Activated CD4-positive, CD25-positive, alpha-beta regulatory T cell (primary cell): ENCODE measurements at regions not wholly inside any gene's neighbourhood (a gene's known extent, or its start where the extent isn't known, plus 50 kb on each side); places are given as distances from the start of the nearest gene placed in this dataset.

Experiments used
- DNase-seq, 4 experiments: peaks; one replicate each; lab custom pipeline; 2025; lab: John Stamatoyannopoulos, UW

DNA sequence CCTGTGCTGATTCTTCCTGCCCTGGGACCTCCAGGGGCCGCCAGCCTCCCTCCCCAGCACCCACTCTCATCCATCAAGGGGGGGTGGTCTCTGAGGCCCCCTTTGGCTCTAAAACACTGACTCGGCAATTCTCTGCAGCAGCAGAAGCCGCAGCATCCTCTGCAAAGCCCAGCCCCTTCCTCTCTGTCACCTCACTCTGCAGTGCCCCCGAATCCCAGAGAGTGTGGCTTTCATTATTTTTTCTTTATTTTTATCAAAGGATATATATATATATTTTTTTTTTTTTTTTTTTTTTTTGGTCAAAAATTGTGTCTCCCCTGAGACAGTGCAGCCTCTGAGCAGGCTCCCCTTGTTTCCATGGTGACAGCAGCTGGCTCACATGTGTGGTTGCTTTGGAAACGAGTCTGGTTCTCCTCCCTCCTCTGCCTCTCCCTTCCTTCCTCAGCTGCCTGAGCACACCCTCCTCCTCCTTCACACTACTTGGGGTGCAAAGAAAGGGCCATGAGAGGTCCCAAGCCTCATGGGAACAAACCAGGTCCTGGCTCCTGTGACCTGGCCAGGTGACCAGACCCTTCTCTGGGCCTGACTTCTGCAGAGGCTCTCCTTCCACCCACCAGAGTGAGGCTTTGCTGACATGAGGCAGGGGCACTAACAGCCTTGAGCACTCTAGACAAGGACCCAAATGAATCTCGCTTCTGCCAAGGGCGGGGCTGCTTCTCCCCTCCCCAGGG is 100.5 kb downstream of the LRRC74A start:
- peak in 1 of 4 experiments; percentile 22 for DNase-seq

DNA sequence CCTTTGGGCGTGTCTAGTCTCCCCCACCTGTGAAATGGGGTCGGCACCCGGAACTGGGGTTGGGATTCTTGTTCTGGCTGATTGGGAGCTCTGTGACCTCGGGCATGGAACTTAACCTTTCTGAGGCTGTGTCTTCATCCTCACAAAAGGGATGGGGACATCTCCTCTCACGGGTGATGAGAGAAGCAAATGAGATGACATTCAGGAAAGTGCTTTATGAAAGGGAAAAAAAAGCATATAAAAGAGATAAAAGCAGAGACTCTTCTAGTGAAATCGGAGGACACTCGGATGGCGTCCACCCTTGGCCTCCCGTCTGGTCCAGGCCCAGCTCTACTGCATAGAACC is 98.9 kb downstream of the LRRC74A start:
- no peak for DNase-seq

DNA sequence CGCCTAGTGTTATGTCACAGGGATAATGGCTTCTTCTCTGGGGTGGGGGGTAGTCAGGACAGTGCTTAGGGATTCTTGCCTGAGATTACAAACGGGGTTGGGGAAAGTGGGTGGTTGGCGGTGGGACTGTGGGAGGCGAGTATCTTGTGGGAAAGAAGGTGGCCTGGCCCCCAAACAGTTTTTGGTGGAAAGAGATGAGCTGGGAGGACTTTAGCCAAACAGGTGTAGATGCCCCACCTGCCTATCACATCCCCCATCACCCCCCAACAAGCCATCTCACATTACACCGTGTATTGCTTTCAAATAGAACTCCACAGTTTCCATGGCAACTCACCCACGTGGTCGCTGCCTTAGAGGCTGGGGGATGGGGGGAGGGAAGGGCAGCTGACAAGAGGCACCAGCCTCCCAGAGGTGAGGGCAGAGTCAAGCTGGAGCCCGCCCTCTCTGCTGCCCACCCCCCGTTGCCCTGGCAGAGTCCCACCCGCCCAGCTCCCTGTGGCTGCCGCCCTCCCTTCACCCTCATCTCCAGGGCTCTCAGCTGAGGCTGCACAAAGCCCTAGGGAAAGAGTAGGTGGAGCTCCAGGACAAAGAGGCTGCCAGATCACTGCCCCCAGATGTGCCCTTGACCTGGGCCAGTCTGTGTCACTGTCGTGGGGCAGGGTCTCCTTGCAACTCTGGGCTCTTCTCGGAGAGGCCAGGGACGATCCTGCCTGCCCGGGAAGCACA is 98.3 kb downstream of the LRRC74A start:
- DNase-seq: peak in 1 of 4 experiments; percentile 13

DNA sequence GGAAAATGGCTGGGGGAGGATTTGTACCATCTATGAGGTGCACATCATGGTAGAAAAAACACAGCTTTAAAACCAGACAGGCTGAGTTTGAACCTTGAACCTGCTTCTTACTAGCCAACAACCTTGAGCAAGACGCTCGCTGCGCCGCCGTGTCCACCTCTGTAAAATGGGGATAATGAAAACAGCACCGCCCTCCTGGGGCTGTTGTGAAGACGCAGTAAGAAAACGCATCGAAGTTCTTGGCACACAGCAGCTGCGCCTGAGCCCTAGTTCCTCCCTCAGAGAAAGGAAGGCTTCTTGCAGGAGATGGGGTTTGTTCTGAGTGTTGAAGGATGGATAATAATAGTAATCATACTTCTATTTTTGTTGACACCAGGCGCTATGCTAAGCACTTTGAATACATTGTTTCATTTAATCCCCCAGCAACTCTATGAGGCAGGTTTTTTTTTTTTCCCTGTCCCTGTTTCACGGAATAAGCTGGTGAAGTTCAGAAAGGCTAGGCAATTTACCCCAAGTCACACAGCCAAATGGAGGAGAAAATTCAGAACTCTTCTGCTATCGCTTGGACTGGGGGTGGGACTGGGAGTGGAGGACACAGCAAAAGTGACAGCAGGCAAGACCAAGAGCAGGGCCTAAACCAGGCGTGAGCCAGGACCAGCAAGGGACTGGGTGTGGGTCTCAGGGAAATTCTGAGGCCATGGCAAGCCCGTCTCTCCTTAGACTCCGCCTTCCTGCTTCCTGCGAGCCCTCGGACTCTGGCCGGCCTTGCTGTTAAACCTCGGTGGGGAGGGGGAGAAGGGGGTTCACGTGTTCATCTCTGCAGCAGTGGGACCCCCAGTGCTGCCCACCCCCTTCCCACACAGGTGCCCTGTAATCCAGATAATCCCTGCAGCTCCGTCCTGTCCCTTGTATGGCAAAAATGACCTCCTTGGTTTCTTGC is 97.5 kb downstream of the LRRC74A start:
- no peak for DNase-seq

DNA sequence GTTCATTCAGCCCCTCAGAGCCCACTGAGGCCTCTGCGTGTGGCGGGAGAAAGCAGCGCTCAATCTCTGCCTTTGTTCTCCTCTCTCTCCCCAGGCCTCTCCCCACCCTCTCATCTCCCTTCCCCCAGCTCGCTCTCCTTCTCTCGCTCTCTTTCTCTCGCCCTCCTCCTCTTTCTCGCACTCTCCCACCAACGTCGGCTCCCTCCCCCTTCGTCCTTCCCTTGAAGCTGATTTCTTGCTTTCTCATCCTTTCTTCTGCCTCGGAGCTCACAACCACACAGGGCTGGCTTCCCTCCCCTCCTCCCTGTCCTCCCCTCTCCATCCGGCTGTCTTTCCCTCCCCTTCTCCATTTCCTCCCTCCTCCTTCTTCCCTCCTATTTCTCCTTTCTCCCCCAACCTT is 96.4 kb downstream of the LRRC74A start:
- DNase-seq: no peak

GRCh38 chr14:76922092-76922491 is 95.9 kb downstream of the LRRC74A start:
- DNase-seq: no peak

- DNase-seq: no peak
These were observed 94.8 kb downstream of the LRRC74A start for GRCh38 chr14:76921088-76921399.

- DNase-seq: no peak
These were observed 94.3 kb downstream of the LRRC74A start for GRCh38 chr14:76920331-76921087.

- DNase-seq: no peak
These were observed 93.5 kb downstream of the LRRC74A start for GRCh38 chr14:76919431-76920330.
